Liver (tissue), 8 donors: ENCODE measurements at regions not wholly inside any gene's neighbourhood (a gene's known extent, or its start where the extent isn't known, plus 50 kb on each side); places are given as distances from the start of the nearest gene placed in this dataset.

Experiments
- DNase-seq: peaks from one replicate; pipeline ENCODE4 v3.0.0-alpha.2; 2017; ENCODE audit warnings: low spot score
- H3K27ac ChIP-seq, 2 donors: one replicate each; pipeline ENCODE4 v1.7.0; 2013; ENCODE audit warnings: inconsistent platforms in 2 of 2, low read length in 2 of 2, control low read depth in 1 of 2, low read depth in 1 of 2, mild to moderate bottlenecking in 1 of 2
- H3K27me3 ChIP-seq, 4 donors: one replicate each; pipeline versions ENCODE4 v1.6.1 to v1.7.0; 2013; ENCODE audit warnings: low read length in 3 of 4, inconsistent platforms in 1 of 4, mild to moderate bottlenecking in 1 of 4, moderate library complexity in 1 of 4; ENCODE audit not compliant: control insufficient read depth in 4 of 4, insufficient read depth in 4 of 4
- H3K36me3 ChIP-seq, 4 donors: one replicate each; pipeline versions ENCODE4 v1.6.1 to v1.7.0; 2013; ENCODE audit warnings: low read length in 3 of 4, mild to moderate bottlenecking in 3 of 4, low read depth in 1 of 4, moderate library complexity in 1 of 4; ENCODE audit not compliant: control insufficient read depth in 4 of 4, insufficient read depth in 3 of 4
- H3K4me1 ChIP-seq, 4 donors: one replicate each; pipeline versions ENCODE4 v1.6.1 to v1.7.0; 2013; ENCODE audit warnings: low read length in 3 of 4, mild to moderate bottlenecking in 3 of 4, moderate library complexity in 1 of 4; ENCODE audit not compliant: control insufficient read depth in 4 of 4, insufficient read depth in 4 of 4
- H3K4me3 ChIP-seq, 3 donors: one replicate each; pipeline versions ENCODE4 v1.6.1 to v1.7.0; 2013; ENCODE audit warnings: low read length in 3 of 3, control low read depth in 1 of 3, low read depth in 1 of 3, mild to moderate bottlenecking in 1 of 3
- H3K9ac ChIP-seq, 2 donors: one replicate each; pipeline ENCODE4 v1.7.0; 2013; ENCODE audit warnings: low read length in 2 of 2, mild to moderate bottlenecking in 2 of 2, moderate library complexity in 2 of 2, control low read depth in 1 of 2, low read depth in 1 of 2
- H3K9me3 ChIP-seq, 4 donors: one replicate each; pipeline versions ENCODE4 v1.6.1 to v1.7.0; 2013; ENCODE audit warnings: low read length in 3 of 4; ENCODE audit not compliant: control insufficient read depth in 4 of 4
- ATF3 ChIP-seq: IDR thresholded peaks from 2 replicates; pipeline ENCODE4 v1.6.1; 2016; ENCODE audit warnings: antibody characterized with exemption
- CTCF ChIP-seq: fragments of 150-350 bp; IDR thresholded peaks from 2 replicates; pipeline ENCODE4 v1.5.1; 2017; ENCODE audit warnings: improper control_type of control experiment, low read depth, low read length; ENCODE audit not compliant: missing input control
- EGR1 ChIP-seq, 2 donors: IDR thresholded peaks; 2 replicates each; pipeline ENCODE4 v1.6.1; 2016 to 2018; ENCODE audit warnings: antibody characterized with exemption in 2 of 2, low read depth in 2 of 2
- FOXA1 ChIP-seq: IDR thresholded peaks from 2 replicates; pipeline ENCODE4 v1.6.1; 2016; ENCODE audit warnings: antibody characterized with exemption
- FOXA2 ChIP-seq: IDR thresholded peaks from 2 replicates; pipeline ENCODE4 v1.6.1; 2016; ENCODE audit warnings: antibody characterized with exemption
- GABPA ChIP-seq, 2 donors: IDR thresholded peaks in 1 of 2; conservative IDR thresholded peaks in 1 of 2; 2 replicates each; pipeline ENCODE4 v1.6.1; 2016; ENCODE audit warnings: antibody characterized with exemption in 2 of 2, mild to moderate bottlenecking in 1 of 2, moderate library complexity in 1 of 2
- HNF4A ChIP-seq, 2 donors: conservative IDR thresholded peaks; 2 replicates each; pipeline ENCODE4 v1.6.1; 2016; ENCODE audit warnings: antibody characterized with exemption in 2 of 2, mild to moderate bottlenecking in 2 of 2
- HNF4G ChIP-seq: IDR thresholded peaks from 2 replicates; pipeline ENCODE4 v1.6.1; 2016; ENCODE audit warnings: antibody characterized with exemption
- JUND ChIP-seq, 2 donors: IDR thresholded peaks; 2 replicates each; pipeline ENCODE4 v1.6.1; 2016; ENCODE audit warnings: antibody characterized with exemption in 2 of 2
- MAX ChIP-seq: IDR thresholded peaks from 2 replicates; pipeline ENCODE4 v1.6.1; 2016; ENCODE audit warnings: antibody characterized with exemption
- NR2F2 ChIP-seq: IDR thresholded peaks from 2 replicates; pipeline ENCODE4 v1.6.1; 2016; ENCODE audit warnings: antibody characterized with exemption
- RAD21 ChIP-seq, 2 donors: IDR thresholded peaks; 2 replicates each; pipeline ENCODE4 v1.6.1; 2016; ENCODE audit warnings: antibody characterized with exemption in 2 of 2, mild to moderate bottlenecking in 2 of 2
- REST ChIP-seq: IDR thresholded peaks from 2 replicates; pipeline ENCODE4 v1.6.1; 2016; ENCODE audit warnings: antibody characterized with exemption, mild to moderate bottlenecking
- RXRA ChIP-seq, 2 donors: IDR thresholded peaks; 2 replicates each; pipeline ENCODE4 v1.6.1; 2017 to 2018; ENCODE audit warnings: antibody characterized with exemption in 2 of 2, mild to moderate bottlenecking in 1 of 2
- SP1 ChIP-seq: IDR thresholded peaks from 2 replicates; pipeline ENCODE4 v1.6.1; 2018; ENCODE audit warnings: antibody characterized with exemption, mild to moderate bottlenecking
- TAF1 ChIP-seq: conservative IDR thresholded peaks from 2 replicates; pipeline ENCODE4 v1.6.1; 2016; ENCODE audit warnings: antibody characterized with exemption, mild to moderate bottlenecking
- YY1 ChIP-seq: IDR thresholded peaks from 2 replicates; pipeline ENCODE4 v1.6.1; 2016; ENCODE audit warnings: antibody characterized with exemption, mild to moderate bottlenecking
- ZBTB33 ChIP-seq: IDR thresholded peaks from 2 replicates; pipeline ENCODE4 v1.6.1; 2016; ENCODE audit warnings: antibody characterized with exemption
- WGBS: extraction: QIAGEN DNeasy Blood & Tissue Kit; methylation state at CpG from one replicate; pipeline ENCODE4 v1.1.7; 2013; 5-methylcytosine and 5-hydroxymethylcytosine counted together
- donor health status: healthy.
- donor health status: healthy.
- donor health status: healthy.
- donor health status: healthy.
- donor health status: healthy.

- TF ChIP-seq ATF3 (no peak), RAD21 (IDR thresholded peaks at IDR 0.05) (no peak), RXRA (IDR thresholded peaks at IDR 0.05) (no peak), FOXA1 (no peak), FOXA2 (no peak), HNF4A (conservative IDR thresholded peaks at IDR 0.05) (no peak), HNF4G (no peak), EGR1 (IDR thresholded peaks at IDR 0.05; ENCODE audit: low read depth in 2 of 2) (no peak), CTCF (no peak)
- 64% methylated on average over 4 of the region's 4 CpGs for WGBS
- no peak overlapping the region for H3K27ac ChIP-seq
- no peak overlapping the region for H3K4me3 ChIP-seq
- no peak for DNase-seq
- no peaks in the 10 kb centered on the region for H3K36me3 ChIP-seq
- no peaks in the 10 kb centered on the region for H3K27me3 ChIP-seq
- no peaks in the 10 kb centered on the region for H3K9me3 ChIP-seq
- H3K4me1 ChIP-seq: no peaks in the 10 kb centered on the region
- H3K9ac ChIP-seq: no peak overlapping the region
Measured at GRCh38 chr13:44024846-44025195, 145.1 kb downstream of the LACC1 start.

- H3K36me3 ChIP-seq: no peaks in the 10 kb centered on the region
- no peaks in the 10 kb centered on the region for H3K27me3 ChIP-seq
- H3K4me3 ChIP-seq: no peak overlapping the region
- H3K4me1 ChIP-seq: no peaks in the 10 kb centered on the region
- no peaks in the 10 kb centered on the region for H3K9me3 ChIP-seq
- TF ChIP-seq FOXA1 (no peak), YY1 (no peak), GABPA (IDR thresholded peaks at IDR 0.05 in 1 of 2, conservative IDR thresholded peaks at IDR 0.05 in 1 of 2) (no peak), CTCF (no peak), REST (no peak), NR2F2 (no peak), FOXA2 (no peak), RXRA (IDR thresholded peaks at IDR 0.05) (no peak), JUND (IDR thresholded peaks at IDR 0.05) (no peak), SP1 (no peak), MAX (no peak), ATF3 (no peak), EGR1 (IDR thresholded peaks at IDR 0.05; ENCODE audit: low read depth in 2 of 2) (no peak), TAF1 (no peak), HNF4A (conservative IDR thresholded peaks at IDR 0.05) (no peak), ZBTB33 (no peak), HNF4G (no peak), RAD21 (IDR thresholded peaks at IDR 0.05) (no peak)
- WGBS: 96% methylated on average over 4 of the region's 4 CpGs
- DNase-seq: no peak
- H3K27ac ChIP-seq: no peak overlapping the region
- no peak overlapping the region for H3K9ac ChIP-seq
Measured at GRCh38 chr13:44026194-44026593, 146.5 kb downstream of the LACC1 start.
